ENCODE measurements at regions not wholly inside any gene's neighbourhood (a gene's known extent, or its start where the extent isn't known, plus 50 kb on each side); places are given as distances from the start of the nearest gene placed in this dataset.

- POLR2A ChIA-PET: no interaction called here
These were observed 532.4 kb upstream of the GBE1 start for GRCh38 chr3:82293867-82294266.

GRCh38 chr3:82293435-82293834 is 532.0 kb upstream of the GBE1 start:
- DNase-seq (ENCODE audit: low read depth, low spot score): no peak
- no peak overlapping the region for H3K4me3 ChIP-seq (ENCODE audit: low read depth, low read length)
- TF ChIP-seq CTCF (IDR thresholded peaks at IDR 0.05; ENCODE audit: insufficient read depth, low read length, missing control alignments): no peak

More at GRCh38 chr3:82293867-82294266, 532.4 kb upstream of the GBE1 start:
- no peak for DNase-seq (ENCODE audit: low read depth, low spot score)
- CTCF ChIA-PET: no interaction called here
- TF ChIP-seq CTCF (IDR thresholded peaks at IDR 0.05; ENCODE audit: insufficient read depth, low read length, missing control alignments): no peak
- no peak overlapping the region for H3K4me3 ChIP-seq (ENCODE audit: low read depth, low read length)

GRCh38 chr3:82287562-82287961 is 526.1 kb upstream of the GBE1 start:
- POLR2A ChIA-PET: no interaction called here
- no peak for DNase-seq (ENCODE audit: low read depth, low spot score)
- no peak overlapping the region for H3K4me3 ChIP-seq (ENCODE audit: low read depth, low read length)
- no peak for TF ChIP-seq CTCF (IDR thresholded peaks at IDR 0.05; ENCODE audit: insufficient read depth, low read length, missing control alignments)
- CTCF ChIA-PET: no interaction called here

More at GRCh38 chr3:82293435-82293834, 532.0 kb upstream of the GBE1 start:
- POLR2A ChIA-PET: no interaction called here
- CTCF ChIA-PET: no interaction called here

GRCh38 chr3:82281205-82281604 is 519.8 kb upstream of the GBE1 start:
- ChIA-PET POLR2A (no interaction called here), CTCF (no interaction called here)
- TF ChIP-seq CTCF (IDR thresholded peaks at IDR 0.05; ENCODE audit: insufficient read depth, low read length, missing control alignments): no peak
- no peak for DNase-seq (ENCODE audit: low read depth, low spot score)
- no peak overlapping the region for H3K4me3 ChIP-seq (ENCODE audit: low read depth, low read length)

GRCh38 chr3:82276992-82277391 is 515.5 kb upstream of the GBE1 start:
- POLR2A ChIA-PET: no interaction called here
- CTCF ChIA-PET: no interaction called here
- no peak for DNase-seq (ENCODE audit: low read depth, low spot score)
- H3K4me3 ChIP-seq (ENCODE audit: low read depth, low read length): no peak overlapping the region
- no peak for TF ChIP-seq CTCF (IDR thresholded peaks at IDR 0.05; ENCODE audit: insufficient read depth, low read length, missing control alignments)

GRCh38 chr3:82274897-82275296 is 513.5 kb upstream of the GBE1 start:
- no peak overlapping the region for H3K4me3 ChIP-seq (ENCODE audit: low read depth, low read length)
- TF ChIP-seq CTCF (IDR thresholded peaks at IDR 0.05; ENCODE audit: insufficient read depth, low read length, missing control alignments): no peak
- ChIA-PET CTCF (no interaction called here), POLR2A (no interaction called here)
- DNase-seq (ENCODE audit: low read depth, low spot score): no peak
